Psoas muscle (tissue), 7 donors: ENCODE measurements at regions not wholly inside any gene's neighbourhood (a gene's known extent, or its start where the extent isn't known, plus 50 kb on each side); places are given as distances from the start of the nearest gene placed in this dataset.

ENCODE experiments used
- ATAC-seq, 4 donors: fragments of 200-7000 bp; cut with Tn5 transposase; one replicate each; pipeline ENCODE4 v1.9.1; 2020; ENCODE audit warnings: moderate library complexity in 3 of 4, mild to moderate bottlenecking in 2 of 4
- DNase-seq, 2 donors: peaks; one replicate each; pipeline ENCODE4 v3.0.0-alpha.2; 2020
- H3K27ac ChIP-seq: fragments of 200-600 bp; one replicate; pipeline ENCODE4 v1.8.0; 2022
- H3K27me3 ChIP-seq, 3 donors: fragments of 200-600 bp in 1 of 3; one replicate each; pipeline versions ENCODE4 v1.6.1 to v1.8.0; 2013 to 2022; ENCODE audit warnings: low read length in 2 of 3, mild to moderate bottlenecking in 2 of 3, moderate library complexity in 1 of 3; ENCODE audit not compliant: insufficient read depth in 3 of 3
- H3K36me3 ChIP-seq, 2 donors: fragments of 200-600 bp in 1 of 2; one replicate each; pipeline versions ENCODE4 v1.6.1 to v1.8.0; 2013 to 2022; ENCODE audit warnings: low read depth in 1 of 2, mild to moderate bottlenecking in 1 of 2, moderate library complexity in 1 of 2; ENCODE audit not compliant: insufficient read depth in 1 of 2
- H3K4me1 ChIP-seq: fragments of 200-600 bp; one replicate; pipeline ENCODE4 v1.8.0; 2022
- H3K4me3 ChIP-seq: fragments of 200-600 bp; one replicate; pipeline ENCODE4 v1.8.0; 2022; ENCODE audit warnings: mild to moderate bottlenecking
- H3K9me3 ChIP-seq: fragments of 200-600 bp; one replicate; pipeline ENCODE4 v1.8.0; 2022
- CTCF ChIP-seq: fragments of 200-600 bp; IDR thresholded peaks from one replicate; pipeline ENCODE4 v1.8.0; 2022; ENCODE audit warnings: antibody characterized with exemption
- WGBS, 3 donors: extraction: QIAGEN DNeasy Blood & Tissue Kit; methylation state at CpG; one replicate each; pipeline versions ENCODE4 v1.1.6 to v1.1.7; 2013; 5-methylcytosine and 5-hydroxymethylcytosine counted together
- intact Hi-C, 2 donors: fragments of 100-400 bp; cut with DNase I; formaldehyde crosslinking; loops; one replicate each; pipeline versions ENCODE4 v1.11.0 to v1.14.2; 2022
- donor health status: healthy with polysubstance abuse.
- donor health status: DM: no; HTN: no; CAD: no; lungs with moderate emphysema.
- donor health status: Bipolar disorder and iron deficiency.
- donor health status: healthy.
- donor health status: DM: yes; HTN: yes; CAD: no.
- donor health status: DM: no; HTN: no; CAD: no.
- donor health status: DM: yes; HTN: yes; CAD: no.

- Histone ChIP-seq H3K4me1 (no peaks in the 10 kb centered on the region), H3K27ac (no peak overlapping the region), H3K4me3 (no peak overlapping the region), H3K27me3 (peaks cover 0 to 31% (median 8%) of the 10 kb centered on the region in 3 donors), H3K36me3 (no peaks in the 10 kb centered on the region), H3K9me3 (peaks cover 4% of the 10 kb centered on the region)
- ATAC-seq (no peak), DNase-seq (no peak)
- no peak for TF ChIP-seq CTCF
- 49 to 55% (median 53%) methylated on average over 9 of the region's 9 CpGs for WGBS, 3 donors
- intact Hi-C loops: no loop called here
Measured at GRCh38 chr11:45501392-45502225, 163.8 kb downstream of the CHST1 start.

- intact Hi-C loops: no loop called here
- Histone ChIP-seq H3K4me1 (no peaks in the 10 kb centered on the region), H3K27me3 (peaks cover 0 to 26% (median 8%) of the 10 kb centered on the region in 3 donors), H3K36me3 (no peaks in the 10 kb centered on the region), H3K9me3 (peaks cover 4% of the 10 kb centered on the region), H3K4me3 (no peak overlapping the region), H3K27ac (no peak overlapping the region)
- ATAC-seq: no peak
- 40 to 48% (median 41%) methylated on average over 6 of the region's 6 CpGs for WGBS, 3 donors
- no peak for DNase-seq
- TF ChIP-seq CTCF: no peak
Measured at GRCh38 chr11:45500451-45500850, 165.0 kb downstream of the CHST1 start.

- no peak for ATAC-seq
- Histone ChIP-seq H3K36me3 (no peaks in the 10 kb centered on the region), H3K27ac (no peak overlapping the region), H3K4me3 (no peak overlapping the region), H3K27me3 (peaks cover 0 to 15% (median 6%) of the 10 kb centered on the region in 3 donors), H3K9me3 (no peaks in the 10 kb centered on the region), H3K4me1 (no peaks in the 10 kb centered on the region)
- intact Hi-C loops: no loop called here
- whole genome bisulfite sequencing, 3 donors: 36 to 42% (median 37%) methylated on average over 2 of the region's 2 CpGs
- DNase-seq: no peak
- no peak for TF ChIP-seq CTCF
Measured at GRCh38 chr11:45494738-45495137, 170.7 kb downstream of the CHST1 start.

- intact Hi-C loops: no loop called here
- no peak for TF ChIP-seq CTCF
- no peaks in the 10 kb centered on the region for H3K36me3 ChIP-seq
- no peak overlapping the region for H3K27ac ChIP-seq
- no peak overlapping the region for H3K4me3 ChIP-seq
- H3K4me1 ChIP-seq: no peaks in the 10 kb centered on the region
- 37 to 48% (median 46%) methylated on average over 7 of the region's 7 CpGs for WGBS, 3 donors
- DNase-seq (no peak), ATAC-seq (no peak)
- H3K27me3 ChIP-seq: peaks cover 0 to 21% (median 6%) of the 10 kb centered on the region in 3 donors
- no peaks in the 10 kb centered on the region for H3K9me3 ChIP-seq
Measured at GRCh38 chr11:45489281-45489905, 176.0 kb downstream of the CHST1 start.
